HepG2 (cell line): ENCODE measurements at regions not wholly inside any gene's neighbourhood (a gene's known extent, or its start where the extent isn't known, plus 50 kb on each side); places are given as distances from the start of the nearest gene placed in this dataset.

Source experiments
- ATAC-seq: fragments of 200-7000 bp; cut with Tn5 transposase; 3 replicates; pipeline ENCODE4 v1.9.1; 2020; ENCODE audit warnings: mild to moderate bottlenecking, moderate library complexity
- BruUV-seq: library from RNA; stranded (reverse); fragments of 400-500 nt; replicated peaks from 2 replicates; lab custom pipeline; 2021; lab: Mats Ljungman, UMichigan
- CTCF ChIA-PET: fragments of 300-600 bp; formaldehyde crosslinking; extraction: SDS; loops from one replicate; lab custom pipeline; 2021; ENCODE audit warnings: low total read pairs, inconsistent platforms, low intra/inter-chr PET ratio; lab: Yijun Ruan, JAX
- POLR2A ChIA-PET: fragments of 350-600 bp; sonication (Branson Sonifier 250); formaldehyde crosslinking; loops from one replicate; lab custom pipeline; 2020; ENCODE audit warnings: antibody characterized with exemption, inconsistent platforms; lab: Yijun Ruan, JAX
- DNase-seq: peaks from one replicate; pipeline ENCODE4 v3.0.0-alpha.2; 2015; ENCODE audit warnings: low spot score
- FAIRE-seq: peaks from 3 replicates; lab custom pipeline; 2011; peaks lifted over from hg19 to GRCh38; lab: Jason Lieb, UNC
- H2AFZ ChIP-seq: one replicate; pipeline ENCODE4 v1.6.1; 2011; ENCODE audit warnings: low read length, inconsistent platforms
- H3K27ac ChIP-seq: fragments of 300-600 bp; 3 replicates; pipeline ENCODE4 v1.8.0; 2011; ENCODE audit warnings: mixed run types, mild to moderate bottlenecking, mixed read lengths, low read length, inconsistent platforms; ENCODE audit not compliant: insufficient read depth; ENCODE audit errors: extremely low read length
- H3K27me3 ChIP-seq, 2 experiments: fragments of 200-600 bp in 1 of 2; 2 replicates in 1 of 2; 3 replicates in 1 of 2; pipeline versions ENCODE4 v1.6.0 to v1.8.0; 2011; ENCODE audit warnings: low read length in 2 of 2, mild to moderate bottlenecking in 2 of 2, moderate library complexity in 2 of 2, inconsistent platforms in 1 of 2; ENCODE audit not compliant: insufficient read depth in 2 of 2, control insufficient read depth in 1 of 2
- H3K36me3 ChIP-seq, 2 experiments: fragments of 200-600 bp in 1 of 2; replicated peaks in 1 of 2; 2 replicates in 1 of 2; 3 replicates in 1 of 2; pipeline versions ENCODE4 v1.5.1 to v1.8.0; 2011; ENCODE audit warnings: low read length in 2 of 2, inconsistent platforms in 1 of 2; ENCODE audit not compliant: insufficient read depth in 2 of 2, control insufficient read depth in 1 of 2
- H3K4me1 ChIP-seq: 2 replicates; pipeline ENCODE4 v1.5.1; 2012; ENCODE audit warnings: low read length, inconsistent platforms; ENCODE audit not compliant: insufficient read depth
- H3K4me2 ChIP-seq: 2 replicates; pipeline ENCODE4 v1.6.0; 2011; ENCODE audit warnings: low read depth, low read length, inconsistent platforms
- H3K4me3 ChIP-seq, 3 experiments: fragments of 200-600 bp in 1 of 3; sonication (generic), shearing (Covaris generic) in 1 of 3; replicated peaks in 1 of 3; 2 replicates each; pipeline ENCODE4 v1.5.1; 2011 to 2016; ENCODE audit warnings: low read length in 3 of 3, inconsistent platforms in 2 of 3, low read depth in 2 of 3, mild to moderate bottlenecking in 2 of 3, control low read depth in 1 of 3, mixed read lengths in 1 of 3; ENCODE audit not compliant: insufficient read depth in 1 of 3
- H3K79me2 ChIP-seq: one replicate; pipeline ENCODE4 v1.6.1; 2011; ENCODE audit warnings: low read length, inconsistent platforms; ENCODE audit not compliant: insufficient read depth
- H3K9ac ChIP-seq: 2 replicates; pipeline ENCODE4 v1.6.0; 2011; ENCODE audit warnings: mild to moderate bottlenecking, low read depth, low read length, inconsistent platforms; ENCODE audit not compliant: insufficient read depth
- H3K9me3 ChIP-seq: 2 replicates; pipeline ENCODE4 v1.5.1; 2012; ENCODE audit warnings: mild to moderate bottlenecking, low read length
- H4K20me1 ChIP-seq: 2 replicates; pipeline ENCODE4 v1.6.0; 2011; ENCODE audit warnings: inconsistent platforms, mild to moderate bottlenecking, low read length, moderate library complexity; ENCODE audit not compliant: insufficient read depth
- CCDC6 ChIP-seq: sonication (generic); formaldehyde crosslinking; IDR thresholded peaks from 2 replicates; pipeline ENCODE4 v1.8.1; 2022; ENCODE audit warnings: mild to moderate bottlenecking, missing genetic modification reagents, moderate library complexity
- NFE2L1 ChIP-seq: sonication (generic); formaldehyde crosslinking; IDR thresholded peaks from 2 replicates; pipeline ENCODE4 v1.4.0; 2020; ENCODE audit warnings: missing genetic modification reagents, mild to moderate bottlenecking, borderline replicate concordance
- SRSF9 ChIP-seq: fragments of 200-400 bp; formaldehyde crosslinking; IDR thresholded peaks from 2 replicates; pipeline ENCODE4 v1.6.1; 2018; ENCODE audit warnings: borderline replicate concordance, mild to moderate bottlenecking, low read depth, low read length; ENCODE audit not compliant: insufficient read depth, poor library complexity, severe bottlenecking
- ZNF136 ChIP-seq: sonication (generic); formaldehyde crosslinking; IDR thresholded peaks from 2 replicates; pipeline ENCODE4 v1.8.1; 2022; ENCODE audit warnings: low read depth, mild to moderate bottlenecking, moderate library complexity, missing genetic modification reagents
- WGBS: methylation state at CpG from one replicate; pipeline ENCODE4 v1.1.6; 2017; ENCODE audit warnings: low lambda C conversion rate; 5-methylcytosine and 5-hydroxymethylcytosine counted together
- in situ Hi-C: cut with HindIII; loops from 2 replicates; pipeline ENCODE4 v1.10.0; 2017; ENCODE audit warnings: low pct_unique_long_range_greater_than_20kb; ENCODE audit not compliant: extremely low pct_ligation_motif_present
- intact Hi-C: fragments of 100-400 bp; cut with micrococcal nuclease; formaldehyde crosslinking; loops from one replicate; pipeline ENCODE4 v1.10.0; 2022; ENCODE audit not compliant: unreplicated experiment
- TF ChIP-seq, protein P1 (sequence below): sonication (generic); formaldehyde crosslinking; IDR thresholded peaks from 2 replicates; pipeline ENCODE4 v1.8.1; 2022; ENCODE audit warnings: low read depth, mild to moderate bottlenecking, missing genetic modification reagents
- TF ChIP-seq, protein P2 (sequence below): sonication (generic); formaldehyde crosslinking; IDR thresholded peaks from 2 replicates; pipeline ENCODE4 v1.5.0; 2020; ENCODE audit warnings: mild to moderate bottlenecking, missing genetic modification reagents

DNA sequence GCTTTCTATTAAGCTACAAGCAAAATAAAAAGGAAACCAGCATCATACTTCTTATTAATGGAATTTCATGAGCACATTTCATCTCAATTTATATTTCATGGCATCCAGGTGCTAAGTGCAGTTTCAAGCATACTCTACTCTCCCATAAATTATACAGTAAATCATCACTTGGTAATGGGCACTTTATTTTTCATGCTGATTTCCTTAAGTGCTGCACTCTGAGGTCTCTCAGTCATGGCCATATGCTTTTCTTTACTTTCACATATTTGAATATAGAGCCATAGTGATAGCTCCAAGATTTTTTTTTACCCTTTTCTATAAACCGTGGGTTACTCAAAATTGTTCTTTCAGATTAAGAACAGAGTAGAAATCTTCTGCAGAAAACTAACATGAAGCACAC, 1505.7 kb upstream of the CADM2 start:
- WGBS = 0% methylated on average over 1 of the region's 1 CpG
- in situ Hi-C loops = no loop called here
- POLR2A ChIA-PET = no interaction called here

More for the DNA sequence above, 1505.7 kb upstream of the CADM2 start:
- BruUV-seq = no TSS peak
- Histone ChIP-seq H3K36me3 (no peaks in the 10 kb centered on the region), H3K4me2 (no peak overlapping the region), H3K79me2 (no peaks in the 10 kb centered on the region), H3K27ac (no peak overlapping the region), H3K9me3 (no peaks in the 10 kb centered on the region), H4K20me1 (no peaks in the 10 kb centered on the region), H3K4me3 (no peak overlapping the region), H3K4me1 (no peaks in the 10 kb centered on the region), H3K9ac (no peak overlapping the region), H3K27me3 (no peaks in the 10 kb centered on the region), H2AFZ (no peak overlapping the region)
- ATAC-seq = no peak
- DNase-seq = no peak
- CTCF ChIA-PET = no interaction called here
- intact Hi-C loops = no loop called here
- no peak for TF ChIP-seq CCDC6
- TF ChIP-seq NFE2L1 (CRISPR knock-in tag) = no peak
- TF ChIP-seq, protein P1, sequence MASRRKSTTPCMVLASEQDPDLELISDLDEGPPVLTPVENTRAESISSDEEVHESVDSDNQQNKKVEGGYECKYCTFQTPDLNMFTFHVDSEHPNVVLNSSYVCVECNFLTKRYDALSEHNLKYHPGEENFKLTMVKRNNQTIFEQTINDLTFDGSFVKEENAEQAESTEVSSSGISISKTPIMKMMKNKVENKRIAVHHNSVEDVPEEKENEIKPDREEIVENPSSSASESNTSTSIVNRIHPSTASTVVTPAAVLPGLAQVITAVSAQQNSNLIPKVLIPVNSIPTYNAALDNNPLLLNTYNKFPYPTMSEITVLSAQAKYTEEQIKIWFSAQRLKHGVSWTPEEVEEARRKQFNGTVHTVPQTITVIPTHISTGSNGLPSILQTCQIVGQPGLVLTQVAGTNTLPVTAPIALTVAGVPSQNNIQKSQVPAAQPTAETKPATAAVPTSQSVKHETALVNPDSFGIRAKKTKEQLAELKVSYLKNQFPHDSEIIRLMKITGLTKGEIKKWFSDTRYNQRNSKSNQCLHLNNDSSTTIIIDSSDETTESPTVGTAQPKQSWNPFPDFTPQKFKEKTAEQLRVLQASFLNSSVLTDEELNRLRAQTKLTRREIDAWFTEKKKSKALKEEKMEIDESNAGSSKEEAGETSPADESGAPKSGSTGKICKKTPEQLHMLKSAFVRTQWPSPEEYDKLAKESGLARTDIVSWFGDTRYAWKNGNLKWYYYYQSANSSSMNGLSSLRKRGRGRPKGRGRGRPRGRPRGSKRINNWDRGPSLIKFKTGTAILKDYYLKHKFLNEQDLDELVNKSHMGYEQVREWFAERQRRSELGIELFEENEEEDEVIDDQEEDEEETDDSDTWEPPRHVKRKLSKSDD (CRISPR knock-in tag) = no peak
- TF ChIP-seq, protein P2, sequence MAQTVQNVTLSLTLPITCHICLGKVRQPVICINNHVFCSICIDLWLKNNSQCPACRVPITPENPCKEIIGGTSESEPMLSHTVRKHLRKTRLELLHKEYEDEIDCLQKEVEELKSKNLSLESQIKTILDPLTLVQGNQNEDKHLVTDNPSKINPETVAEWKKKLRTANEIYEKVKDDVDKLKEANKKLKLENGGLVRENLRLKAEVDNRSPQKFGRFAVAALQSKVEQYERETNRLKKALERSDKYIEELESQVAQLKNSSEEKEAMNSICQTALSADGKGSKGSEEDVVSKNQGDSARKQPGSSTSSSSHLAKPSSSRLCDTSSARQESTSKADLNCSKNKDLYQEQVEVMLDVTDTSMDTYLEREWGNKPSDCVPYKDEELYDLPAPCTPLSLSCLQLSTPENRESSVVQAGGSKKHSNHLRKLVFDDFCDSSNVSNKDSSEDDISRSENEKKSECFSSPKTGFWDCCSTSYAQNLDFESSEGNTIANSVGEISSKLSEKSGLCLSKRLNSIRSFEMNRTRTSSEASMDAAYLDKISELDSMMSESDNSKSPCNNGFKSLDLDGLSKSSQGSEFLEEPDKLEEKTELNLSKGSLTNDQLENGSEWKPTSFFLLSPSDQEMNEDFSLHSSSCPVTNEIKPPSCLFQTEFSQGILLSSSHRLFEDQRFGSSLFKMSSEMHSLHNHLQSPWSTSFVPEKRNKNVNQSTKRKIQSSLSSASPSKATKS (CRISPR knock-in tag) = no peak
- no peak for TF ChIP-seq ZNF136 (CRISPR knock-in tag)
- no peak for TF ChIP-seq SRSF9
- no peak for FAIRE-seq
